ENCODE measurements at regions not wholly inside any gene's neighbourhood (a gene's known extent, or its start where the extent isn't known, plus 50 kb on each side); places are given as distances from the start of the nearest gene placed in this dataset.

DNA sequence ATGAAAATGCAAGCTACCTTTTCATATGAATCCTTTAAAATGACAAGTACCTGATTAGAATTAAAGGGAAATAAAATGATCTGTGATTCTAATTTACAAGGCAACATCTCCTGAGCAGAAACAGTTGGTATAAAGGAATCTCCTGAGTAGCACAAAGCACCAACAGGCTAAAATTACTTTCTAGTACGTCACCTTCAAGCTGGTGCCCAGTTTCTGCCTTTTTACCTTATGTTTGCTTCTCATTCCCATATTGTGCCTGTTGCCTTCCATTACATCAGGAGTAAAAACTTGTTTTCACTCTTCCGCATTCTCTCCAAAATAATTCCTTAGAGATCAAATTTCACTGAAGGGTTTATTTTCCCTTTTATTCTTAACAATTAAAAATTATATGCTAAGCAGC is 587.1 kb upstream of the KCND2 start:
- TF ChIP-seq CTCF (IDR thresholded peaks at IDR 0.05; ENCODE audit: low read depth, low read length, poor library complexity, severe bottlenecking) (no peak), EZH2phosphoT487 (IDR thresholded peaks at IDR 0.05; ENCODE audit: borderline replicate concordance, low read length) (no peak)

All from DOHH2 (cell line).